ENCODE measurements at regions not wholly inside any gene's neighbourhood (a gene's known extent, or its start where the extent isn't known, plus 50 kb on each side); places are given as distances from the start of the nearest gene placed in this dataset.

DNA sequence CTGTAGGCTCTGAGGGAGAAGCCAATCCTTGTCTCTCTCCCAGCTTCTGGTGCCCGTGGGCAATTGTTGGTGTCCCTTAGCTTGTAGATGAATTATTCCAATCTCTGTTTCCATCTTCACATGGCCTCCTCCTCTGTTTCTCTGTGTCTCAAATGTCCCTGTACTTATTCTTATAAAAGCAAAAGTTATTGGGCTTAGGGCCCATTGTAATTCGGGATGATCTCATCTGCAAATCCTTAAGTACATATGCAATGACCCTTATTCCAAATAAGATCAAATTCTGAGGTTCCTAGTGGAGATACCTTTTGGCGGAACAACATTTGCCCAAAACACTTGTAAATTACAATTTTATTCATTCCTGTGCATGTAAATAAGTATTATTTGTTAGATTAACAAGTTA is 147.4 kb upstream of the EPHA3 start:
- TF ChIP-seq, protein P1, sequence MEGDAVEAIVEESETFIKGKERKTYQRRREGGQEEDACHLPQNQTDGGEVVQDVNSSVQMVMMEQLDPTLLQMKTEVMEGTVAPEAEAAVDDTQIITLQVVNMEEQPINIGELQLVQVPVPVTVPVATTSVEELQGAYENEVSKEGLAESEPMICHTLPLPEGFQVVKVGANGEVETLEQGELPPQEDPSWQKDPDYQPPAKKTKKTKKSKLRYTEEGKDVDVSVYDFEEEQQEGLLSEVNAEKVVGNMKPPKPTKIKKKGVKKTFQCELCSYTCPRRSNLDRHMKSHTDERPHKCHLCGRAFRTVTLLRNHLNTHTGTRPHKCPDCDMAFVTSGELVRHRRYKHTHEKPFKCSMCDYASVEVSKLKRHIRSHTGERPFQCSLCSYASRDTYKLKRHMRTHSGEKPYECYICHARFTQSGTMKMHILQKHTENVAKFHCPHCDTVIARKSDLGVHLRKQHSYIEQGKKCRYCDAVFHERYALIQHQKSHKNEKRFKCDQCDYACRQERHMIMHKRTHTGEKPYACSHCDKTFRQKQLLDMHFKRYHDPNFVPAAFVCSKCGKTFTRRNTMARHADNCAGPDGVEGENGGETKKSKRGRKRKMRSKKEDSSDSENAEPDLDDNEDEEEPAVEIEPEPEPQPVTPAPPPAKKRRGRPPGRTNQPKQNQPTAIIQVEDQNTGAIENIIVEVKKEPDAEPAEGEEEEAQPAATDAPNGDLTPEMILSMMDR (IDR thresholded peaks at IDR 0.05): no peak
- TF ChIP-seq POLR2AphosphoS5 (IDR thresholded peaks at IDR 0.05): no peak

Data from stomach (tissue), 4 donors.